ENCODE measurements at regions not wholly inside any gene's neighbourhood (a gene's known extent, or its start where the extent isn't known, plus 50 kb on each side); places are given as distances from the start of the nearest gene placed in this dataset.

GRCh38 chr15:31151301-31152233 is 50.0 kb upstream of the TRPM1 start:
- H3K9ac ChIP-seq (ENCODE audit: low read length in 5 of 5): no peak overlapping the region
- no peaks in the 10 kb centered on the region for H3K36me3 ChIP-seq (ENCODE audit: control insufficient read depth in 5 of 5, insufficient read depth in 5 of 5, low read length in 5 of 5)
- no peak overlapping the region for H3K4me3 ChIP-seq (ENCODE audit: low read depth in 1 of 5, low read length in 5 of 5)
- H3K4me1 ChIP-seq (ENCODE audit: control insufficient read depth in 5 of 5, insufficient read depth in 5 of 5, low read length in 5 of 5): no peaks in the 10 kb centered on the region
- no peaks in the 10 kb centered on the region for H3K9me3 ChIP-seq (ENCODE audit: control insufficient read depth in 5 of 5, low read length in 5 of 5)
- H3K27me3 ChIP-seq (ENCODE audit: control insufficient read depth in 5 of 5, insufficient read depth in 4 of 5, low read length in 5 of 5): peaks cover 0 to 7% (median 3%) of the 10 kb centered on the region in 5 donors
- no peak overlapping the region for H3K27ac ChIP-seq (ENCODE audit: low read depth, low read length)

GRCh38 chr15:31153531-31153930 is 52.0 kb upstream of the TRPM1 start:
- no peak overlapping the region for H3K9ac ChIP-seq (ENCODE audit: low read length in 5 of 5)

GRCh38 chr15:31155151-31155550 is 53.6 kb upstream of the TRPM1 start:
- Histone ChIP-seq H3K27me3 (ENCODE audit: control insufficient read depth in 5 of 5, insufficient read depth in 4 of 5, low read length in 5 of 5) (peaks cover 0 to 7% (median 3%) of the 10 kb centered on the region in 5 donors), H3K9me3 (ENCODE audit: control insufficient read depth in 5 of 5, low read length in 5 of 5) (no peaks in the 10 kb centered on the region), H3K4me1 (ENCODE audit: control insufficient read depth in 5 of 5, insufficient read depth in 5 of 5, low read length in 5 of 5) (no peaks in the 10 kb centered on the region), H3K9ac (ENCODE audit: low read length in 5 of 5) (no peak overlapping the region), H3K4me3 (ENCODE audit: low read depth in 1 of 5, low read length in 5 of 5) (no peak overlapping the region), H3K36me3 (ENCODE audit: control insufficient read depth in 5 of 5, insufficient read depth in 5 of 5, low read length in 5 of 5) (no peaks in the 10 kb centered on the region), H3K27ac (ENCODE audit: low read depth, low read length) (no peak overlapping the region)

More at GRCh38 chr15:31153531-31153930, 52.0 kb upstream of the TRPM1 start:
- no peaks in the 10 kb centered on the region for H3K36me3 ChIP-seq (ENCODE audit: control insufficient read depth in 5 of 5, insufficient read depth in 5 of 5, low read length in 5 of 5)
- H3K27me3 ChIP-seq (ENCODE audit: control insufficient read depth in 5 of 5, insufficient read depth in 4 of 5, low read length in 5 of 5): peaks cover 0 to 7% (median 3%) of the 10 kb centered on the region in 5 donors
- no peak overlapping the region for H3K4me3 ChIP-seq (ENCODE audit: low read depth in 1 of 5, low read length in 5 of 5)
- no peaks in the 10 kb centered on the region for H3K4me1 ChIP-seq (ENCODE audit: control insufficient read depth in 5 of 5, insufficient read depth in 5 of 5, low read length in 5 of 5)
- H3K9me3 ChIP-seq (ENCODE audit: control insufficient read depth in 5 of 5, low read length in 5 of 5): no peaks in the 10 kb centered on the region
- no peak overlapping the region for H3K27ac ChIP-seq (ENCODE audit: low read depth, low read length)

GRCh38 chr15:31156226-31156625 is 54.7 kb upstream of the TRPM1 start:
- Histone ChIP-seq H3K27me3 (ENCODE audit: control insufficient read depth in 5 of 5, insufficient read depth in 4 of 5, low read length in 5 of 5) (peaks cover 0 to 7% (median 3%) of the 10 kb centered on the region in 5 donors), H3K36me3 (ENCODE audit: control insufficient read depth in 5 of 5, insufficient read depth in 5 of 5, low read length in 5 of 5) (no peaks in the 10 kb centered on the region), H3K9me3 (ENCODE audit: control insufficient read depth in 5 of 5, low read length in 5 of 5) (no peaks in the 10 kb centered on the region), H3K4me1 (ENCODE audit: control insufficient read depth in 5 of 5, insufficient read depth in 5 of 5, low read length in 5 of 5) (no peaks in the 10 kb centered on the region), H3K27ac (ENCODE audit: low read depth, low read length) (no peak overlapping the region), H3K9ac (ENCODE audit: low read length in 5 of 5) (no peak overlapping the region), H3K4me3 (ENCODE audit: low read depth in 1 of 5, low read length in 5 of 5) (no peak overlapping the region)

GRCh38 chr15:31156808-31157207 is 55.3 kb upstream of the TRPM1 start:
- H3K27me3 ChIP-seq (ENCODE audit: control insufficient read depth in 5 of 5, insufficient read depth in 4 of 5, low read length in 5 of 5): peaks cover 0 to 5% (median 3%) of the 10 kb centered on the region in 5 donors
- H3K9ac ChIP-seq (ENCODE audit: low read length in 5 of 5): no peak overlapping the region
- no peak overlapping the region for H3K4me3 ChIP-seq (ENCODE audit: low read depth in 1 of 5, low read length in 5 of 5)
- no peaks in the 10 kb centered on the region for H3K4me1 ChIP-seq (ENCODE audit: control insufficient read depth in 5 of 5, insufficient read depth in 5 of 5, low read length in 5 of 5)
- no peaks in the 10 kb centered on the region for H3K36me3 ChIP-seq (ENCODE audit: control insufficient read depth in 5 of 5, insufficient read depth in 5 of 5, low read length in 5 of 5)
- no peak overlapping the region for H3K27ac ChIP-seq (ENCODE audit: low read depth, low read length)
- no peaks in the 10 kb centered on the region for H3K9me3 ChIP-seq (ENCODE audit: control insufficient read depth in 5 of 5, low read length in 5 of 5)

GRCh38 chr15:31157644-31158069 is 56.1 kb upstream of the TRPM1 start:
- H3K27me3 ChIP-seq (ENCODE audit: control insufficient read depth in 5 of 5, insufficient read depth in 4 of 5, low read length in 5 of 5): peaks cover 0 to 3% (median 0%) of the 10 kb centered on the region in 5 donors
- no peak overlapping the region for H3K4me3 ChIP-seq (ENCODE audit: low read depth in 1 of 5, low read length in 5 of 5)
- no peaks in the 10 kb centered on the region for H3K9me3 ChIP-seq (ENCODE audit: control insufficient read depth in 5 of 5, low read length in 5 of 5)
- H3K27ac ChIP-seq (ENCODE audit: low read depth, low read length): no peak overlapping the region
- H3K9ac ChIP-seq (ENCODE audit: low read length in 5 of 5): no peak overlapping the region
- no peaks in the 10 kb centered on the region for H3K36me3 ChIP-seq (ENCODE audit: control insufficient read depth in 5 of 5, insufficient read depth in 5 of 5, low read length in 5 of 5)
- H3K4me1 ChIP-seq (ENCODE audit: control insufficient read depth in 5 of 5, insufficient read depth in 5 of 5, low read length in 5 of 5): no peaks in the 10 kb centered on the region

GRCh38 chr15:31158858-31159569 is 57.5 kb upstream of the TRPM1 start:
- H3K9me3 ChIP-seq (ENCODE audit: control insufficient read depth in 5 of 5, low read length in 5 of 5): no peaks in the 10 kb centered on the region

GRCh38 chr15:31159837-31160236 is 58.3 kb upstream of the TRPM1 start:
- Histone ChIP-seq H3K36me3 (ENCODE audit: control insufficient read depth in 5 of 5, insufficient read depth in 5 of 5, low read length in 5 of 5) (no peaks in the 10 kb centered on the region), H3K9ac (ENCODE audit: low read length in 5 of 5) (no peak overlapping the region), H3K27ac (ENCODE audit: low read depth, low read length) (no peak overlapping the region), H3K4me1 (ENCODE audit: control insufficient read depth in 5 of 5, insufficient read depth in 5 of 5, low read length in 5 of 5) (no peaks in the 10 kb centered on the region), H3K27me3 (ENCODE audit: control insufficient read depth in 5 of 5, insufficient read depth in 4 of 5, low read length in 5 of 5) (peaks cover 0 to 3% (median 0%) of the 10 kb centered on the region in 5 donors), H3K9me3 (ENCODE audit: control insufficient read depth in 5 of 5, low read length in 5 of 5) (no peaks in the 10 kb centered on the region), H3K4me3 (ENCODE audit: low read depth in 1 of 5, low read length in 5 of 5) (no peak overlapping the region)

More at GRCh38 chr15:31158858-31159569, 57.5 kb upstream of the TRPM1 start:
- Histone ChIP-seq H3K4me1 (ENCODE audit: control insufficient read depth in 5 of 5, insufficient read depth in 5 of 5, low read length in 5 of 5) (no peaks in the 10 kb centered on the region), H3K9ac (ENCODE audit: low read length in 5 of 5) (no peak overlapping the region), H3K27me3 (ENCODE audit: control insufficient read depth in 5 of 5, insufficient read depth in 4 of 5, low read length in 5 of 5) (peaks cover 0 to 3% (median 0%) of the 10 kb centered on the region in 5 donors), H3K4me3 (ENCODE audit: low read depth in 1 of 5, low read length in 5 of 5) (no peak overlapping the region), H3K36me3 (ENCODE audit: control insufficient read depth in 5 of 5, insufficient read depth in 5 of 5, low read length in 5 of 5) (no peaks in the 10 kb centered on the region), H3K27ac (ENCODE audit: low read depth, low read length) (no peak overlapping the region)

- Histone ChIP-seq H3K27me3 (ENCODE audit: control insufficient read depth in 5 of 5, insufficient read depth in 4 of 5, low read length in 5 of 5) (peaks cover 0 to 3% (median 0%) of the 10 kb centered on the region in 5 donors), H3K4me3 (ENCODE audit: low read depth in 1 of 5, low read length in 5 of 5) (no peak overlapping the region), H3K9ac (ENCODE audit: low read length in 5 of 5) (no peak overlapping the region), H3K36me3 (ENCODE audit: control insufficient read depth in 5 of 5, insufficient read depth in 5 of 5, low read length in 5 of 5) (no peaks in the 10 kb centered on the region), H3K4me1 (ENCODE audit: control insufficient read depth in 5 of 5, insufficient read depth in 5 of 5, low read length in 5 of 5) (no peaks in the 10 kb centered on the region), H3K9me3 (ENCODE audit: control insufficient read depth in 5 of 5, low read length in 5 of 5) (no peaks in the 10 kb centered on the region), H3K27ac (ENCODE audit: low read depth, low read length) (no peak overlapping the region)
Observed at GRCh38 chr15:31160297-31160696, 58.8 kb upstream of the TRPM1 start.

All from subcutaneous abdominal adipose tissue (tissue), 5 donors.